ENCODE measurements at regions not wholly inside any gene's neighbourhood (a gene's known extent, or its start where the extent isn't known, plus 50 kb on each side); places are given as distances from the start of the nearest gene placed in this dataset.

GRCh38 chr15:99492275-99492674, 73.5 kb upstream of the MEF2A start (continued):
- TF ChIP-seq CBX8 (IDR thresholded peaks at IDR 0.05; ENCODE audit: borderline replicate concordance, low read depth, low read length) (no peak), CHD2 (IDR thresholded peaks at IDR 0.05; ENCODE audit: low read length) (no peak), BRCA1 (IDR thresholded peaks at IDR 0.05; ENCODE audit: low read depth, low read length) (no peak), CHD1 (IDR thresholded peaks at IDR 0.05; ENCODE audit: low read depth, low read length) (no peak), SIRT6 (IDR thresholded peaks at IDR 0.05; ENCODE audit: low read length) (no peak), TBP (IDR thresholded peaks at IDR 0.05; ENCODE audit: low read depth, low read length) (no peak), BCL11A (IDR thresholded peaks at IDR 0.05; ENCODE audit: low read depth in 2 of 2, low read length in 2 of 2) (no peak)

All from H1 (cell line).